DND-41 (cell line): ENCODE measurements at regions not wholly inside any gene's neighbourhood (a gene's known extent, or its start where the extent isn't known, plus 50 kb on each side); places are given as distances from the start of the nearest gene placed in this dataset.
A peak's percentile ranks its signal among the peaks of the same experiment; 100 is the strongest.

Experiments
- ATAC-seq: fragments of 200-7000 bp; cut with Tn5 transposase; 3 replicates; pipeline ENCODE4 v1.9.1; 2021; ENCODE audit warnings: low read depth; ENCODE audit not compliant: insufficient read depth
- DNase-seq: peaks from one replicate; pipeline ENCODE4 v3.0.0-alpha.2; 2020
- H2AFZ ChIP-seq: 2 replicates; pipeline ENCODE4 v1.6.0; 2012; ENCODE audit warnings: low read depth, low read length
- H3K27ac ChIP-seq: 2 replicates; pipeline ENCODE4 v1.5.1; 2012; ENCODE audit warnings: low read length, inconsistent platforms
- H3K27me3 ChIP-seq: fragments of 200-600 bp; sonication (generic); 2 replicates; pipeline ENCODE4 v1.6.0; 2012; ENCODE audit warnings: low read length, mild to moderate bottlenecking, inconsistent platforms; ENCODE audit not compliant: insufficient read depth, poor library complexity
- H3K36me3 ChIP-seq: 2 replicates; pipeline ENCODE4 v1.5.1; 2012; ENCODE audit warnings: low read length, inconsistent platforms; ENCODE audit not compliant: insufficient read depth
- H3K4me1 ChIP-seq: 2 replicates; pipeline ENCODE4 v1.5.1; 2012; ENCODE audit warnings: mild to moderate bottlenecking, low read length; ENCODE audit not compliant: insufficient read depth
- H3K4me2 ChIP-seq: 2 replicates; pipeline ENCODE4 v1.6.0; 2012; ENCODE audit warnings: mild to moderate bottlenecking, moderate library complexity, low read length, inconsistent platforms; ENCODE audit not compliant: insufficient read depth
- H3K4me3 ChIP-seq, 2 experiments: fragments of 200-600 bp in 1 of 2; shearing (Covaris generic) in 1 of 2; 2 replicates each; pipeline ENCODE4 v1.5.1; 2012 to 2016; ENCODE audit warnings: inconsistent platforms in 2 of 2, low read length in 2 of 2, mild to moderate bottlenecking in 2 of 2, low read depth in 1 of 2, moderate library complexity in 1 of 2
- H3K79me2 ChIP-seq: 2 replicates; pipeline ENCODE4 v1.6.0; 2012; ENCODE audit warnings: low read length, inconsistent platforms; ENCODE audit not compliant: insufficient read depth
- H3K9ac ChIP-seq: 2 replicates; pipeline ENCODE4 v1.6.0; 2012; ENCODE audit warnings: low read depth, mild to moderate bottlenecking, inconsistent platforms, low read length, moderate library complexity
- H3K9me3 ChIP-seq: 2 replicates; pipeline ENCODE4 v1.5.1; 2012; ENCODE audit warnings: low read length, moderate library complexity, mild to moderate bottlenecking, inconsistent platforms; ENCODE audit not compliant: insufficient read depth, severe bottlenecking
- H4K20me1 ChIP-seq: 2 replicates; pipeline ENCODE4 v1.6.0; 2012; ENCODE audit warnings: low read length; ENCODE audit not compliant: insufficient read depth
- EZH2 ChIP-seq: IDR thresholded peaks from 3 replicates; pipeline ENCODE4 v1.6.1; 2012; ENCODE audit warnings: borderline replicate concordance, low read depth, mild to moderate bottlenecking, moderate library complexity, low read length, inconsistent platforms; ENCODE audit not compliant: severe bottlenecking
- TF ChIP-seq, protein P1 (sequence below): IDR thresholded peaks from 2 replicates; pipeline ENCODE4 v1.5.1; 2012; ENCODE audit warnings: borderline replicate concordance, low read length, moderate library complexity, mild to moderate bottlenecking; ENCODE audit not compliant: poor library complexity, severe bottlenecking; ENCODE audit errors: extremely low read depth

DNA sequence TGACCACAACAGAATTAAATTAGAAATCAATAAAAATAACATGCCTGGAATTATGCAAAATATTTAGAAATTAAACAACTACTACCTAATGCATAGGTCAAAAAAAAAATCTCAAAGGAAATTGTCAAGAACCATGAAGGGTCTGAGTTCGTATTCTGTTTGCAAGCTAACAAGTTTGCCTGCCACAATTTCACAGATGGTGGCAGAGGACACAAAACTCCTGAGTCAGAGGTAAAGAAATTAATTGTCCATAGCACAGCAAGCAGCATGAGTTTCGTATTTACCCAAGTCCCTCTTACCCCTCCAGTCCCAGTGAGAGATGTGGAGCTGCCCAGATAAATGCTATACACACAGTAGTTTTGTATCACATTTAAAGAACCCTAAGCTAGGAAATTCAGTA is 675.9 kb downstream of the UQCRFS1 start:
- no peak overlapping the region for H3K4me3 ChIP-seq
- no peaks in the 10 kb centered on the region for H3K79me2 ChIP-seq
- no peaks in the 10 kb centered on the region for H4K20me1 ChIP-seq
- no peak for TF ChIP-seq EZH2
- TF ChIP-seq, protein P1, sequence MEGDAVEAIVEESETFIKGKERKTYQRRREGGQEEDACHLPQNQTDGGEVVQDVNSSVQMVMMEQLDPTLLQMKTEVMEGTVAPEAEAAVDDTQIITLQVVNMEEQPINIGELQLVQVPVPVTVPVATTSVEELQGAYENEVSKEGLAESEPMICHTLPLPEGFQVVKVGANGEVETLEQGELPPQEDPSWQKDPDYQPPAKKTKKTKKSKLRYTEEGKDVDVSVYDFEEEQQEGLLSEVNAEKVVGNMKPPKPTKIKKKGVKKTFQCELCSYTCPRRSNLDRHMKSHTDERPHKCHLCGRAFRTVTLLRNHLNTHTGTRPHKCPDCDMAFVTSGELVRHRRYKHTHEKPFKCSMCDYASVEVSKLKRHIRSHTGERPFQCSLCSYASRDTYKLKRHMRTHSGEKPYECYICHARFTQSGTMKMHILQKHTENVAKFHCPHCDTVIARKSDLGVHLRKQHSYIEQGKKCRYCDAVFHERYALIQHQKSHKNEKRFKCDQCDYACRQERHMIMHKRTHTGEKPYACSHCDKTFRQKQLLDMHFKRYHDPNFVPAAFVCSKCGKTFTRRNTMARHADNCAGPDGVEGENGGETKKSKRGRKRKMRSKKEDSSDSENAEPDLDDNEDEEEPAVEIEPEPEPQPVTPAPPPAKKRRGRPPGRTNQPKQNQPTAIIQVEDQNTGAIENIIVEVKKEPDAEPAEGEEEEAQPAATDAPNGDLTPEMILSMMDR = no peak
- no peak overlapping the region for H3K4me2 ChIP-seq
- H3K4me1 ChIP-seq = 0 out of 2 replicates have a peak, but pooled peaks cover 3% of the 10 kb centered on the region
- no peaks in the 10 kb centered on the region for H3K27me3 ChIP-seq
- no peaks in the 10 kb centered on the region for H3K36me3 ChIP-seq
- H3K27ac ChIP-seq = no peak overlapping the region
- peaks cover 21% of the 10 kb centered on the region for H3K9me3 ChIP-seq
- ATAC-seq (no peak), DNase-seq (no peak)
- no peak overlapping the region for H2AFZ ChIP-seq
- H3K9ac ChIP-seq = no peak overlapping the region

DNA sequence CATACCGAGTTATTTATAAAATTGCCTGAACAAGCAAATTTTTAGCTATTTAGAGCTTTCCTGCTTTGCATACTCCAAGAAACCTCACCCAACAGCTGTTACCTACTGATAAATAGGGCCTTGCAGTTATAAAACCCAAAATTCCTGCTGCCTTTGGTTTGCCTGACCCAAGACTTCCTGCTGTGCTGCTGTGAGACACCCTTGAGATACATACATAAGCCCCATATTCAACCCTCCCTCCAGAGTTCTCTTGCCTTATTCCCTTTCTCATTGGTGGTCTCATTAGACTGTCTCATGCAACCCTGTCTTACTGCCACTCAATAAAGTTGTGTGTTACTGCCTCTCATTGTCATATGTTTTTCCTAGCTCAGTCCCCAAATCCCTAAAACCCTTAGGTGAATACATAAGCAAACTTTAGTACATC is 677.6 kb downstream of the UQCRFS1 start:
- no peak for ATAC-seq
- Histone ChIP-seq H3K4me2 (no peak overlapping the region), H3K9me3 (peaks cover 29% of the 10 kb centered on the region), H3K79me2 (no peaks in the 10 kb centered on the region), H3K27ac (no peak overlapping the region), H3K27me3 (no peaks in the 10 kb centered on the region), H3K4me3 (no peak overlapping the region), H3K9ac (no peak overlapping the region), H3K4me1 (0 out of 2 replicates have a peak, but pooled peaks cover 3% of the 10 kb centered on the region), H3K36me3 (no peaks in the 10 kb centered on the region), H4K20me1 (no peaks in the 10 kb centered on the region), H2AFZ (0 out of 2 replicates have a peak overlapping the region, but pooled peaks have one; percentile 20)
- DNase-seq = no peak
- TF ChIP-seq, protein P1 = no peak
- TF ChIP-seq EZH2 = no peak

DNA sequence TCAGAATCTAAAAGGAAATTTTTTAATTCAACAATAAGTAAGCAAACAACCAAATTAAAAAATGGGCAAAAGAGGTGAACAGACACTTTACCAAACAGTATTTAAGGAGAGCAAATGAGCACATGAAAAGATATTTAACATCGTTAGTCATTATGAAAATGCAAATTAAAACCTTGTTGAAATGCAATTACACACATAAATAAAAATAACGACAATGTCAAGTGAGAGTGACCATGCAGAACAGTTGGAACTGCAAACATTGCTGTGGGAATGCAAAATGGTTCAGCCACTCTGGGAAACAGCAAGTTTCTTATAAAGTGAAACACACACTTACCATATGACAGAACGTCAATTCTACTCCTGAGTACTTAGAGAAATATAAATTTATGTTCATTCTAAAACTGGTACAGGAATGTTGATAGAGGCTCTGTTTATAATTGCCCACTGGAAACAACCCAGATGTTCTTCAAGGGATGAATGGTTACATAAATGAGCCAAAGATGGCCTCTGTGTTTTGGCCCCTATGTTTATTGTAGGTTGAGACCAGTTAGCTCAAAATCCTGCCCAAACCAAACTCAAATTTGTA is 678.1 kb downstream of the UQCRFS1 start:
- Histone ChIP-seq H3K9me3 (peaks cover 31% of the 10 kb centered on the region), H3K4me3 (no peak overlapping the region), H2AFZ (no peak overlapping the region), H3K9ac (no peak overlapping the region), H3K79me2 (no peaks in the 10 kb centered on the region), H4K20me1 (no peaks in the 10 kb centered on the region), H3K27me3 (no peaks in the 10 kb centered on the region), H3K4me1 (0 out of 2 replicates have a peak, but pooled peaks cover 3% of the 10 kb centered on the region), H3K27ac (no peak overlapping the region), H3K36me3 (no peaks in the 10 kb centered on the region), H3K4me2 (no peak overlapping the region)
- TF ChIP-seq, protein P1 = no peak
- no peak for TF ChIP-seq EZH2
- ATAC-seq (no peak), DNase-seq (no peak)
